A549 (cell line): ENCODE measurements at regions not wholly inside any gene's neighbourhood (a gene's known extent, or its start where the extent isn't known, plus 50 kb on each side); places are given as distances from the start of the nearest gene placed in this dataset.

Source experiments
- ATAC-seq, 2 experiments: fragments of 200-7000 bp in 1 of 2; fragments of >200 bp in 1 of 2; cut with Nextera tagmentation in 1 of 2; cut with Tn5 transposase in 1 of 2; 3 replicates each; pipeline versions ENCODE4 v1.8.0 to v1.9.1; 2018 to 2020; ENCODE audit warnings: mild to moderate bottlenecking in 1 of 2, moderate library complexity in 1 of 2
- CTCF ChIA-PET: fragments of 300-600 bp; sonication (Branson Sonifier 250); formaldehyde crosslinking; extraction: SDS; loops from one replicate; lab custom pipeline; 2021; ENCODE audit warnings: antibody characterized with exemption, inconsistent platforms; lab: Yijun Ruan, JAX
- POLR2A ChIA-PET: fragments of 350-600 bp; formaldehyde crosslinking; extraction: SDS; loops from one replicate; lab custom pipeline; 2021; ENCODE audit warnings: antibody characterized with exemption, inconsistent platforms; lab: Yijun Ruan, JAX
- DNase-seq, 2 experiments: peaks; one replicate each; pipeline versions ENCODE4 v3.0.0 to v3.0.0-alpha.2; 2011 to 2016; ENCODE audit warnings: low read depth in 1 of 2, low spot score in 1 of 2
- FAIRE-seq: peaks from 2 replicates; lab custom pipeline; 2011; peaks lifted over from hg19 to GRCh38; lab: Jason Lieb, UNC
- H3K27ac ChIP-seq, 2 experiments: fragments of >200 bp; sonication (Bioruptor Twin); formaldehyde crosslinking; 3 replicates each; pipeline ENCODE4 v1.5.1; 2016 to 2017
- H3K4me1 ChIP-seq: fragments of >200 bp; sonication (Bioruptor Twin); formaldehyde crosslinking; 3 replicates; pipeline ENCODE4 v1.6.1; 2016
- H3K4me2 ChIP-seq: fragments of >200 bp; sonication (Bioruptor Twin); formaldehyde crosslinking; 3 replicates; pipeline ENCODE4 v1.6.1; 2016
- H3K4me3 ChIP-seq: fragments of >200 bp; sonication (Bioruptor Twin); formaldehyde crosslinking; 3 replicates; pipeline ENCODE4 v1.5.1; 2016
- H3K9me3 ChIP-seq: fragments of >200 bp; sonication (Bioruptor Twin); formaldehyde crosslinking; 3 replicates; pipeline ENCODE4 v1.6.1; 2016
- BHLHE40 ChIP-seq: IDR thresholded peaks from 2 replicates; pipeline ENCODE4 v1.6.1; 2012; ENCODE audit warnings: low read depth, low read length, inconsistent platforms
- CBX2 ChIP-seq: fragments of 200-600 bp; sonication (generic); IDR thresholded peaks from 2 replicates; pipeline ENCODE4 v1.6.1; 2016; ENCODE audit warnings: low read depth, mild to moderate bottlenecking, borderline replicate concordance
- CBX8 ChIP-seq: fragments of 200-600 bp; sonication (generic); IDR thresholded peaks from 2 replicates; pipeline ENCODE4 v1.6.1; 2016
- CEBPB ChIP-seq, 2 experiments: fragments of >200 bp in 1 of 2; sonication (Bioruptor Twin) in 1 of 2; formaldehyde crosslinking in 1 of 2; IDR thresholded peaks; 2 replicates each; pipeline ENCODE4 v1.6.1; 2012 to 2016
- CHD4 ChIP-seq: fragments of 200-600 bp; sonication (generic); IDR thresholded peaks from 2 replicates; pipeline ENCODE4 v1.6.1; 2016; ENCODE audit warnings: antibody characterized with exemption, mild to moderate bottlenecking, borderline replicate concordance
- EHF ChIP-seq: fragments of 250-450 bp; sonication (Bioruptor Pico); IDR thresholded peaks from 2 replicates; pipeline ENCODE4 v1.5.0; 2020; ENCODE audit warnings: mild to moderate bottlenecking
- EP300 ChIP-seq, 2 experiments: fragments of >200 bp; sonication (Bioruptor Twin); formaldehyde crosslinking; IDR thresholded peaks; 2 replicates in 1 of 2; 3 replicates in 1 of 2; pipeline ENCODE4 v1.6.1; 2016 to 2017
- FOXS1 ChIP-seq: fragments of 250-450 bp; sonication (Bioruptor Pico); IDR thresholded peaks from 2 replicates; pipeline ENCODE4 v1.5.0; 2020; ENCODE audit warnings: mild to moderate bottlenecking, moderate library complexity
- HEYL ChIP-seq: fragments of 250-450 bp; sonication (Bioruptor Pico); IDR thresholded peaks from 2 replicates; pipeline ENCODE4 v1.8.0; 2021; ENCODE audit warnings: mild to moderate bottlenecking, moderate library complexity
- HMGXB4 ChIP-seq: fragments of 250-450 bp; sonication (Bioruptor Pico); IDR thresholded peaks from 2 replicates; pipeline ENCODE4 v1.5.0; 2021; ENCODE audit warnings: mild to moderate bottlenecking, moderate library complexity, borderline replicate concordance
- HOXA7 ChIP-seq: fragments of 250-450 bp; sonication (Bioruptor Pico); IDR thresholded peaks from 2 replicates; pipeline ENCODE4 v1.5.0; 2020; ENCODE audit warnings: mild to moderate bottlenecking, moderate library complexity
- JUN ChIP-seq, 2 experiments: fragments of >200 bp; sonication (Bioruptor Twin); formaldehyde crosslinking; IDR thresholded peaks; 2 replicates in 1 of 2; 3 replicates in 1 of 2; pipeline ENCODE4 v1.6.1; 2016 to 2017
- JUNB ChIP-seq: fragments of >200 bp; sonication (Bioruptor Twin); formaldehyde crosslinking; IDR thresholded peaks from 2 replicates; pipeline ENCODE4 v1.6.1; 2016
- KDM1A ChIP-seq: fragments of 200-600 bp; sonication (generic); IDR thresholded peaks from 2 replicates; pipeline ENCODE4 v1.6.1; 2016; ENCODE audit warnings: low read depth, mild to moderate bottlenecking
- KDM5A ChIP-seq: fragments of 200-600 bp; sonication (generic); IDR thresholded peaks from 2 replicates; pipeline ENCODE4 v1.6.1; 2016; ENCODE audit warnings: antibody characterized with exemption, mild to moderate bottlenecking
- MAZ ChIP-seq: fragments of 150-350 bp; IDR thresholded peaks from 2 replicates; pipeline ENCODE4 v1.6.1; 2014; ENCODE audit warnings: antibody characterized with exemption, low read depth, low read length, borderline replicate concordance
- MYC ChIP-seq: IDR thresholded peaks from 2 replicates; pipeline ENCODE4 v1.6.1; 2012; ENCODE audit warnings: mild to moderate bottlenecking, inconsistent platforms, low read length, improper control_type of control experiment, borderline replicate concordance
- NFE2L2 ChIP-seq: fragments of 150-350 bp; conservative IDR thresholded peaks from 2 replicates; pipeline ENCODE4 v1.6.1; 2014; ENCODE audit warnings: low read length
- NPAS2 ChIP-seq: fragments of 250-450 bp; sonication (Bioruptor Pico); IDR thresholded peaks from 2 replicates; pipeline ENCODE4 v1.8.0; 2022; ENCODE audit warnings: mild to moderate bottlenecking, moderate library complexity, borderline replicate concordance
- NR3C1 ChIP-seq: fragments of >200 bp; sonication (Bioruptor Twin); formaldehyde crosslinking; IDR thresholded peaks from 3 replicates; pipeline ENCODE4 v1.6.1; 2017
- POLR2A ChIP-seq: IDR thresholded peaks from 2 replicates; pipeline ENCODE4 v1.6.1; 2012; ENCODE audit warnings: mild to moderate bottlenecking, low read length
- RNF2 ChIP-seq: fragments of 200-600 bp; sonication (generic); IDR thresholded peaks from 2 replicates; pipeline ENCODE4 v1.6.1; 2016; ENCODE audit warnings: low read depth, mild to moderate bottlenecking, antibody characterized with exemption, moderate library complexity, borderline replicate concordance
- SMC3 ChIP-seq: fragments of >200 bp; sonication (Bioruptor Twin); formaldehyde crosslinking; IDR thresholded peaks from 3 replicates; pipeline ENCODE4 v1.6.1; 2018; ENCODE audit warnings: inconsistent platforms
- TFCP2L1 ChIP-seq: fragments of 250-450 bp; sonication (Bioruptor Pico); IDR thresholded peaks from 2 replicates; pipeline ENCODE4 v1.5.0; 2021; ENCODE audit warnings: mild to moderate bottlenecking
- ZC3H11A ChIP-seq: fragments of 450-650 bp; IDR thresholded peaks from 2 replicates; pipeline ENCODE4 v1.6.1; 2014; ENCODE audit warnings: antibody characterized with exemption, mild to moderate bottlenecking
- ZFP36 ChIP-seq: fragments of 450-650 bp; IDR thresholded peaks from 2 replicates; pipeline ENCODE4 v1.6.1; 2014; ENCODE audit warnings: borderline replicate concordance; ENCODE audit not compliant: partially characterized antibody
- ZSCAN20 ChIP-seq: fragments of 250-450 bp; sonication (Bioruptor Pico); IDR thresholded peaks from 2 replicates; pipeline ENCODE4 v1.8.0; 2022; ENCODE audit warnings: mild to moderate bottlenecking, moderate library complexity
- WGBS: methylation state at CpG from one replicate; pipeline ENCODE4 v1.1.6; 2017; ENCODE audit errors: missing lambda C conversion rate; 5-methylcytosine and 5-hydroxymethylcytosine counted together
- TF ChIP-seq, protein P1 (sequence below): fragments of 450-650 bp; IDR thresholded peaks from 2 replicates; pipeline ENCODE4 v1.6.1; 2014; ENCODE audit warnings: antibody characterized with exemption
- TF ChIP-seq, protein P2 (sequence below): fragments of 150-350 bp; IDR thresholded peaks from 2 replicates; pipeline ENCODE4 v1.6.1; 2014; ENCODE audit warnings: low read depth, mild to moderate bottlenecking, low read length
- TF ChIP-seq, protein P3 (sequence below): IDR thresholded peaks from 2 replicates; pipeline ENCODE4 v1.6.1; 2012; ENCODE audit warnings: low read depth, borderline replicate concordance

GRCh38 chr11:109983358-109983757 lies 109.8 kb upstream of the ZC3H12C start:
- DNase-seq: no peak
- TF ChIP-seq HOXA7 (CRISPR knock-in tag) (no peak), MAZ (no peak), JUNB (no peak), POLR2A (no peak), JUN (IDR thresholded peaks at IDR 0.05) (no peak), CBX8 (no peak), TFCP2L1 (CRISPR knock-in tag) (no peak), FOXS1 (no peak), NPAS2 (no peak), KDM5A (no peak)
- TF ChIP-seq, protein P1, sequence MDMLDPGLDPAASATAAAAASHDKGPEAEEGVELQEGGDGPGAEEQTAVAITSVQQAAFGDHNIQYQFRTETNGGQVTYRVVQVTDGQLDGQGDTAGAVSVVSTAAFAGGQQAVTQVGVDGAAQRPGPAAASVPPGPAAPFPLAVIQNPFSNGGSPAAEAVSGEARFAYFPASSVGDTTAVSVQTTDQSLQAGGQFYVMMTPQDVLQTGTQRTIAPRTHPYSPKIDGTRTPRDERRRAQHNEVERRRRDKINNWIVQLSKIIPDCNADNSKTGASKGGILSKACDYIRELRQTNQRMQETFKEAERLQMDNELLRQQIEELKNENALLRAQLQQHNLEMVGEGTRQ: no peak
- Histone ChIP-seq H3K27ac (no peak overlapping the region), H3K4me2 (no peak overlapping the region), H3K4me1 (no peaks in the 10 kb centered on the region), H3K4me3 (no peak overlapping the region), H3K9me3 (no peaks in the 10 kb centered on the region)
- no peak for ATAC-seq
- ChIA-PET CTCF (no interaction called here), POLR2A (no interaction called here)
- WGBS: 85% methylated on average over 3 of the region's 3 CpGs
- FAIRE-seq: no peak

DNA sequence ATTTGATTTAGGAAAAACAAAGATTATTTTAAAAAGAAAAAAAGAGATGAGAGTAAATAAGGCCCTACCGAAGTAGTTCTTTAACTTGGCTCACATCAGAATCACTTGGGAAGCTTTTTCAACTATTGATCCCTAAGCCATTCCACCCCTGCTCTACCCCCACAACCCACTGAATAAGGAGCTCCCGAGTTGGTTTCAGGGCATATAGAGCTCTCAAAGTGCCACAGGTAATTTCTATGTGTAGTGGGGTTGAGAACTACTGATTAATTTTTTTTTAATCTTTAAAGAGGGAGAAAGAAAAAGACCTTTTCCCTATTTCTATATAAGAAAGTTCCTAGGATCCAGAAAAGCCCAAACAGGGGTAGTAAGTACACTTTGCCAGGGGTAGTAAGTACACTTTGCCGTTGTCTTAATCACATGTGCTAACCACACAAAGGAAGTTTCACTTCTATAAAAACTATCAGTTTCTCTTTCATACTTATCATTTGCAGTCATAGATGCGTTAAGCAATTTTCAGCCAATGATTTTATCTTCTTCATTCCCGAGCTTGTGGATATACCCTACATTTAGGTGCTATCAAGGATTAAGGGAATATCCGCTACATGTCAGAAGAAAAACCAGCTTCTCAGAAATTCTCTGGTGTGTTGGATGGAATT lies 108.4 kb upstream of the ZC3H12C start:
- H3K27ac ChIP-seq: no peak overlapping the region

More for the DNA sequence above, 108.4 kb upstream of the ZC3H12C start:
- Histone ChIP-seq H3K9me3 (no peaks in the 10 kb centered on the region), H3K4me3 (no peak overlapping the region), H3K4me2 (no peak overlapping the region), H3K4me1 (no peaks in the 10 kb centered on the region)
- ATAC-seq: no peak
- FAIRE-seq: no peak
- CTCF ChIA-PET: no interaction called here
- no peak for TF ChIP-seq KDM1A
- TF ChIP-seq EHF: no peak
- TF ChIP-seq, protein P2, sequence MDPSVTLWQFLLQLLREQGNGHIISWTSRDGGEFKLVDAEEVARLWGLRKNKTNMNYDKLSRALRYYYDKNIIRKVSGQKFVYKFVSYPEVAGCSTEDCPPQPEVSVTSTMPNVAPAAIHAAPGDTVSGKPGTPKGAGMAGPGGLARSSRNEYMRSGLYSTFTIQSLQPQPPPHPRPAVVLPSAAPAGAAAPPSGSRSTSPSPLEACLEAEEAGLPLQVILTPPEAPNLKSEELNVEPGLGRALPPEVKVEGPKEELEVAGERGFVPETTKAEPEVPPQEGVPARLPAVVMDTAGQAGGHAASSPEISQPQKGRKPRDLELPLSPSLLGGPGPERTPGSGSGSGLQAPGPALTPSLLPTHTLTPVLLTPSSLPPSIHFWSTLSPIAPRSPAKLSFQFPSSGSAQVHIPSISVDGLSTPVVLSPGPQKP: no peak
- no peak for TF ChIP-seq NFE2L2
- TF ChIP-seq CBX2: no peak
- no peak for TF ChIP-seq RNF2
- no peak for TF ChIP-seq HMGXB4
- TF ChIP-seq NR3C1: no peak
- no peak for TF ChIP-seq ZSCAN20
- no peak for TF ChIP-seq ZFP36
- TF ChIP-seq MYC: no peak
- TF ChIP-seq CHD4: no peak
- TF ChIP-seq HEYL (CRISPR knock-in tag): no peak
- no peak for TF ChIP-seq ZC3H11A
- TF ChIP-seq, protein P3, sequence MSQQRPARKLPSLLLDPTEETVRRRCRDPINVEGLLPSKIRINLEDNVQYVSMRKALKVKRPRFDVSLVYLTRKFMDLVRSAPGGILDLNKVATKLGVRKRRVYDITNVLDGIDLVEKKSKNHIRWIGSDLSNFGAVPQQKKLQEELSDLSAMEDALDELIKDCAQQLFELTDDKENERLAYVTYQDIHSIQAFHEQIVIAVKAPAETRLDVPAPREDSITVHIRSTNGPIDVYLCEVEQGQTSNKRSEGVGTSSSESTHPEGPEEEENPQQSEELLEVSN: no peak
- no peak for TF ChIP-seq SMC3
- no peak for TF ChIP-seq EP300 (IDR thresholded peaks at IDR 0.05)
- TF ChIP-seq BHLHE40: no peak
- no peak for TF ChIP-seq CEBPB (IDR thresholded peaks at IDR 0.05)
- POLR2A ChIA-PET: no interaction called here
- 50% methylated on average over 6 of the region's 6 CpGs for WGBS
- DNase-seq: no peak
